SU-DHL-6 (cell line): ENCODE measurements at regions not wholly inside any gene's neighbourhood (a gene's known extent, or its start where the extent isn't known, plus 50 kb on each side); places are given as distances from the start of the nearest gene placed in this dataset.

Experiments used
- CTCF ChIP-seq: fragments of 200-600 bp; sonication (generic); IDR thresholded peaks from one replicate; pipeline ENCODE4 v1.5.1; 2017; ENCODE audit warnings: antibody characterized with exemption, mild to moderate bottlenecking, low read length, moderate library complexity; ENCODE audit not compliant: insufficient read depth, poor library complexity, severe bottlenecking
- EZH2phosphoT487 ChIP-seq: fragments of 200-600 bp; sonication (generic), shearing (Covaris generic); conservative IDR thresholded peaks from 2 replicates; pipeline ENCODE4 v1.6.1; 2018; ENCODE audit warnings: mild to moderate bottlenecking, antibody characterized with exemption, low read length, moderate library complexity, mixed read lengths

DNA sequence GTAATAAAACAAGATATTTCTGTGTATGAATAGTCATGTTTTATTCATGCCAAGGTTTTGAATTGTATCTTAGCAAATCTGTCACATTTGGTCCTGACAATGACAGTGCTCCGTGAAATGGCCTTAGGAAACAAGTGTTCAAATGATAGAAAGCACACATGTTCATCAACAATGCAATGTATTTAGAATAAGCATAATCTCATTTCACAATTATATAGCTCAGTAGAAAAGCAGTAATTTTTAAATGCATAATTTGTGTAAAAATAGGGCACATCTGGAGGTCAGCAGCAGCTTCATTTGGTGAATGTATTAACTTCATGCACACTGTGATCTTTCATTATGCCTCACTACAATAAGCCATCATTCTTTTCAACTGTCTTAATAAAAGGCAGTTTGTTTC is 380.4 kb downstream of the GPM6A start:
- TF ChIP-seq EZH2phosphoT487 (no peak), CTCF (no peak)
